ENCODE measurements at regions not wholly inside any gene's neighbourhood (a gene's known extent, or its start where the extent isn't known, plus 50 kb on each side); places are given as distances from the start of the nearest gene placed in this dataset.

DNA sequence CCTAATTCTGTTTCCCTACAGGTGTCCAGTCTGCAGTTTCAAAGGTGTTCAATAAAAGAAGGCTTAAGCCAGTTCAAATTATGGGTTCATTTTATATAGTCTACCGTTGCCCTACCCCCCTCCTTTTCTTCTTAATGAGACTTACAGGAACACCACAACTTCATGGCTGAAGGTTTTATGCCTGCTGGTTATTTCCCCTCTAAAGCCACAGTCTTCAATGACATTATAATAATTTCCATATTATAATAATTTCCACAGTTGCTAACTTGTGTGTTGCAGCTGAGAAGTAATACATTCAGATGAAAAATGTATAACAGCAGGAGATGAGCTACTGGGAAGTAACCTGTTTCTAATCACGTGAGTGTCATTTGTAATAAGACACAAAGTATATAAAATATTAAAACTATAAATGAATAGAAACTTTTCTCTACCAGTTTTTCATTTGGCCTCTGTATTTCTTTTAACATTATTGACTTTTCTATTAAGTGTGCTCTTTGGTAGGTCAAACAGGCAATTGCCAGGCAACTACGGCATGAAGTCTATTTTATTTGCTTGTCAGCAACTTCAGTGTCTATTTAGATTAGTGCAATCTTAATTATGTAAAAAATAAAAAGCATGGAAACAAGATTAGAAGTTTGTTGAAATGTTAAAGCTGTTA, 120.5 kb upstream of the HMHB1 start:
- DNase-seq: no peak

DNA sequence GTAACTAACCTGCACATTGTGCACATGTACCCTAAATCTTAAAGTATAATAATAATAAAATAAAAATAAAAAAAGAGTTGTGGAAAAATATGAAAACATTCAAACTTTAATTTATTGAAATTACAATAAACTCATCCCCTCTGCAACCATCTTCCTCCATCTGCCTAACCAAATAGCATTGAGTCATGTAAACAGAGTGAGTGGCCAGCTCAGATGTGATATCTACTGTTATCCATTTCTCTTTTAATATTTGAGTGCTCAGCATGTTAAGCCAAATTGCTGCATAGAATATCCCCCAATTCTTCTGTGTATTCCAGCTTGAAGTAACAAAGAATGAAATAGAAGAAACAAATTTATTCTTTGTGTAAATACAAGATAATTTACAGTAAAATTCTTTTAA, 124.4 kb upstream of the HMHB1 start:
- DNase-seq: no peak

- no peak for DNase-seq
These were observed 126.6 kb upstream of the HMHB1 start for GRCh38 chr5:143685246-143685815.

DNA sequence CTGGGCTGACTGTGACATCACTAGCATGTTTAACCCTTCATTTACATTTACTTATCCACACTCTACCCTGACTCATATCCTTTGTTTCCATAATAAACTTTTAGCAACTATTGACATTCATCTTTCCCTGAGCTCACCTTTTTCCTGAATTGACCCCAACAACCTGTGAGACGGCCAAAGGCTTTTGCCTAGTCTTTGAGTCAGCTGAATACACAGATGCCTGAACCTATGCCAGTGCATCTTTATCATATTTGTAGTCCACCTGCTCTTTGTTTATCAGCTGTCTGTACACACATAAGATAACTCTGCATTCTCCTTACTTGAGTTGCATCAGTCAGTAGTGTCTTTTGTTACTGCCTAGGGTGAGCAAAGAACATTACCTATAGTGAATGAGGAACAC, 128.5 kb upstream of the HMHB1 start:
- no peak for DNase-seq

- DNase-seq: no peak
These were observed 129.0 kb upstream of the HMHB1 start for GRCh38 chr5:143682929-143683386.

GRCh38 chr5:143682246-143682905, 129.6 kb upstream of the HMHB1 start:
- no peak for DNase-seq

DNA sequence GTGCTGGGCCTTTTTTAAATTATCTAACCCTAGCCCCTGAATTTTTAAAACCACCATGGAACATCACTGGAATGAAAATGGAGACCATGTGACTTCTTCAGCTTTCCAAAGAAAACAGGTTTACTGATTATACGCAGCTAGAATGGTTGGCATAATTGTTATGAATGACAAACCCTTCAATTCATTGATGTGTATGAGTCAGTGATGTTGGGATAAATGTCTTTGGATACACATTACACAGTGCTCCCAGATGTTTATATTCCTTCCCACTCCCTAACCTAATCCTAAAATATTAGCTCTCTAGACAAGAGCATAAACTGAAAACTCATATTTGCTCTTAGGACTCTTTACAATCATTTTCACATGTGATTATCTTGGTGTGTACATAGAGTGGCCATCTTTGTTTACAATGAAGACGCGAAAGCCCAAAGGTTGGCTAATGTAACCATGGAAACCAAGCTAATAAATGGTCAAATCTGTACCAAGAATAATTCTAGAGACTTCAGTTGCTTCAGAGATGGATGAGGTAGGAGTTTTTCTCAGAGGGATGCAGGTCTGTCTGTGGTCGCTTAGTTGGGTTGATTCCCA, 131.2 kb upstream of the HMHB1 start:
- DNase-seq: no peak

- DNase-seq: no peak
These were observed 132.2 kb upstream of the HMHB1 start for GRCh38 chr5:143679777-143680176.

DNA sequence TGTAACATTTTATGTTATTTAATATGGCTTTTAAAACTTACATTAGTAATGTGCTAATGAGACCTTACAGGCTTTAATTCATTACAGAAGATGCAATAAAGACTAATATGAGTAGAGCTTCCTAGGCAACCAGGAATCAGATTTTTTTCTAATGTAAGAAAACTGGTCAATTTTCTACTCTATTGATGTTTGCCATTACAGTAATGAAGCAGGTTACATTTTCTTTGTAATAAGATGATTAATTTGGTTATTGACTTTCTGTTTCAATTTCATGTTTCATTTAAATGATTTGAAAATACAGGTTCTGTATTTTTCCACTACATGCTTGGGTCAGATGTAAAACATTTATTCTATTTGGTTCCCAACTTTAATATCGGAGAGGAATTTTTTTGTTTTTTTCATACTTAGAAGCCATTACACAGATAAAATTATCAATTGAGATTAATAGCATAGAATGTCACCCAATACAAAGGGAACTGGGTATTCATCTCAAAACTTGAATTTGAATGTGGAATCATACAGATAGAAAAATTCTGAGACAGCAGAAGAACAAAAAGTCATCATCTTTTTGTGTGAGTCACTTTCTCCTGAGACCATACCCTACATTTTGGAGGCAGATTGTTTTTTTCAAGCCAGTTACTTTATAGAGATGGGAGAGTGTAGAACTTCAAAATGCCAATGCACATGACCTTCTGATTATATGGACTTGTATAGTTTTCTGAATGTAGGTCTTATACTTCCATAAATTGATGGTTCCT, 133.6 kb upstream of the HMHB1 start:
- no peak for DNase-seq

GRCh38 chr5:143677403-143677802, 134.6 kb upstream of the HMHB1 start:
- no peak for DNase-seq

DNA sequence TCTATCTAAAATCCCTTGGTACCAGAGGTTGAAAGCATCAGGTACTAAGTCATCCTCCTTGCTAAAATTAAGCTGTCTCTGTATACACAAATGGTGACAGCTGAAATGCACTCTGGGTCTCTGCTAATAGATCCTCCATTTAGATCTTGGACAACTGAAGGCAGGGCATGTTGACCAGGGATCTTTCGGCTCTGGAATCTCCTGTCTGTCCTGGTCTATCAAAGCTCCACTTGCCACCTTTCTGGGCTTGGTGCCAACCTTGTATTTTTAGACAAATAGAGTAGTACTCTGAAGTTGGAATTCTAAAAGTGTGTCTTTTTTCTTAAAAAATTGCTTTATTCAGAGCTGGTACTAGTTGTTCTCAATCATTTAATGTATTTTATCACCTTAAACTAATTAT, 135.2 kb upstream of the HMHB1 start:
- DNase-seq: no peak

GRCh38 chr5:143674469-143674786, 137.5 kb upstream of the HMHB1 start:
- DNase-seq: no peak

- no peak for DNase-seq
These were observed 138.1 kb upstream of the HMHB1 start for GRCh38 chr5:143673676-143674468.

DNA sequence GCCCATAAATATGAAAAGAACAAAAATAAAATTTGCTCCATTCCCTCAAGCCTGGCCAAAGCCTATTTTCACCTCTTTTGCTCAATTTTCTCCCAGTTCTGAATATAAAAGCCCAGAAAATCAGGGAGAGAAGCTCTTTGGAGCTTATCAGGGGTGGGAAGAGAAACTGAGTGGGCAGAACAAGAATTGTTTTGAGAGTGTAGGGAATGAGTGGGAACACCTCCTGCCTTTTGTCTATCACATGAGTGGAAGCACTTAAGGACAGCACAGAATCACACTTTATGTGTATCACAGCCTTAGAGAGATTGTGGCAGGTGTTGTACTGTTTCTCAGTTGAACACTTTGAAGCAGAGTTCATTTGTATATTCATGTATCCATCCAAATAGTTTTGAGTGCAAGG, 139.2 kb upstream of the HMHB1 start:
- DNase-seq: no peak

- DNase-seq: no peak
These were observed 140.0 kb upstream of the HMHB1 start for GRCh38 chr5:143671674-143672569.

- no peak for DNase-seq
These were observed 140.9 kb upstream of the HMHB1 start for GRCh38 chr5:143671021-143671420.

DNA sequence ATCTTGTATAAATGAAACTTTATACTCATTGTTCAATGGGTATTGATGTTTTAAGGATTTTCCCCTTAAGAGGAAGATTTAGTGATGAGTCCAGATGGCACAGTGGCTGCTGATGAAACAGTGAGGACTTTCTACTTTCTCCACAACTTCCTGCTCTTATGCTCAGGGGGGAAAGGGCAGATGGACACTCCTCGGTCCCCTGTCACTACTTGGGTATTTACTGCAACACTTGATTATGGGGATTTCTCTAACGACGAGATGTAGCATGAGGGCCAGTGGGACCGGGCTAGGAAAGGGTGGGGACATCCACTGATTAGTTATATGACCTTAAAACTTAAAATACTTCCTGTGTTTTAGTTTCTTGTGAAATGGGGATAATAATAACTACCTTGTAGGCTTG, 146.1 kb upstream of the HMHB1 start:
- DNase-seq: no peak

- DNase-seq: no peak
These were observed 147.3 kb upstream of the HMHB1 start for GRCh38 chr5:143664623-143665022.

- DNase-seq: no peak
These were observed 148.1 kb upstream of the HMHB1 start for GRCh38 chr5:143663872-143664271.

GRCh38 chr5:143662020-143662419, 149.9 kb upstream of the HMHB1 start:
- no peak for DNase-seq

DNA sequence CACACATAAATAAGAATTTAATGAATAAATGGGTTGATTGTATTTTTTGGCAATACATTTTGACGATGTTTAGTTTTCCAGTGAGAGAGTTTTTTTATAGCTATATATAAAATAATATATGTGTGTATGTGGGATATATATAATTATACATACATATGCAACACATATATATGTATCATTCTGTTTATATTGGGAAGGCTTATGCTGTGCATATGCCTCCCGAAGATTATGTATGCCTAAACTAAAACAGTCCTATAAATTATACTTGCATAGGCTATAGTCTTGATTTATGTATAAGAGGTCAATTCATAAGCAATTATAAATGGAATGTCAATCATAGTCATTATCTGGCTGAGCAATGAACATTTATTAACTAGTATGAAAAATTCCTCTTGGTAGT, 151.3 kb upstream of the HMHB1 start:
- DNase-seq: no peak
